ENCODE measurements at regions not wholly inside any gene's neighbourhood (a gene's known extent, or its start where the extent isn't known, plus 50 kb on each side); places are given as distances from the start of the nearest gene placed in this dataset.

GRCh38 chr3:24769918-24770317 is 275.3 kb upstream of the THRB start:
- DNase-seq = no peak

GRCh38 chr3:24773798-24774197 is 279.1 kb upstream of the THRB start:
- DNase-seq = peak; percentile 63

GRCh38 chr3:24780991-24781390 is 286.3 kb upstream of the THRB start:
- no peak for DNase-seq

- no peak for DNase-seq
Observed at GRCh38 chr3:24781454-24781853, 286.8 kb upstream of the THRB start.

GRCh38 chr3:24793896-24794295 is 299.2 kb upstream of the THRB start:
- no peak for DNase-seq

- DNase-seq = no peak
Observed at GRCh38 chr3:24802614-24803013, 308.0 kb upstream of the THRB start.

- DNase-seq = no peak
Observed at GRCh38 chr3:24804095-24804494, 309.4 kb upstream of the THRB start.

GRCh38 chr3:24810881-24811280 is 316.2 kb upstream of the THRB start:
- peak; percentile 63 for DNase-seq

GRCh38 chr3:24812116-24812515 is 317.5 kb upstream of the THRB start:
- no peak for DNase-seq

GRCh38 chr3:24818055-24818454 is 323.4 kb upstream of the THRB start:
- no peak for DNase-seq

GRCh38 chr3:24828011-24828410 is 333.4 kb upstream of the THRB start:
- no peak for DNase-seq

- no peak for DNase-seq
Observed at GRCh38 chr3:24828551-24828950, 333.9 kb upstream of the THRB start.

- DNase-seq = peak; percentile 24
Observed at GRCh38 chr3:24829011-24829581, 334.4 kb upstream of the THRB start.

- DNase-seq = peak; percentile 7
Observed at GRCh38 chr3:24829629-24830229, 335.1 kb upstream of the THRB start.

GRCh38 chr3:24830230-24831152 is 335.8 kb upstream of the THRB start:
- DNase-seq = no peak

GRCh38 chr3:24831221-24831620 is 336.6 kb upstream of the THRB start:
- DNase-seq = no peak

- no peak for DNase-seq
Observed at GRCh38 chr3:24832891-24833290, 338.2 kb upstream of the THRB start.

- no peak for DNase-seq
Observed at GRCh38 chr3:24834442-24834841, 339.8 kb upstream of the THRB start.

- no peak for DNase-seq
Observed at GRCh38 chr3:24835510-24835909, 340.9 kb upstream of the THRB start.

GRCh38 chr3:24837601-24838000 is 343.0 kb upstream of the THRB start:
- no peak for DNase-seq

GRCh38 chr3:24838533-24838932 is 343.9 kb upstream of the THRB start:
- no peak for DNase-seq

- DNase-seq = no peak
Observed at GRCh38 chr3:24843955-24844354, 349.3 kb upstream of the THRB start.

- no peak for DNase-seq
Observed at GRCh38 chr3:24845524-24846155, 351.0 kb upstream of the THRB start.
